Activated naive CD4-positive, alpha-beta T cell treated with Interleukin-2 at 50 U/mL for 16 hours (primary cell): ENCODE measurements at regions not wholly inside any gene's neighbourhood (a gene's known extent, or its start where the extent isn't known, plus 50 kb on each side); places are given as distances from the start of the nearest gene placed in this dataset.
"Not testable (repeated sequence)": the region's sequence is repeated elsewhere in the genome, so short reads cannot be mapped to it uniquely, and the experiment has no call there.

Experiments
- DNase-seq: peaks from one replicate; pipeline ENCODE4 v3.0.0-alpha.2; 2020

DNA sequence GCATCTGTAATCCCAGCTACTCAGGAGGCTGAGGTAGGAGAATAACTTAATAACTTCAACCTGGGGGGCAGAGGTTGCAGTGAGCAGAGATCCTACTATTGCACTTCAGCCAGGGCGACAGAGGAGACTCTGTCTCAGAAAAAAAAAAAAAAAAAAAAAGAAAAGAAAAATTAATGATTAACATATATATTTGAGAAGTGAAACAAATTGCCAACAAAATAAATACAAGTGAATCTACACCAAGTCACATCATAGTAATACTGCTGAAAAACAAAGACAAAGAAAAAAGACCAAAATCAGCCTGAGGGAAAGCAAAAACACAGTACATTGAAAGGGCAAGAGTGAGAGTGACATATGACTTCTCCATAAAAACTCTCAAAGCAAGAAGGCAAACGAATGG is 123.7 kb downstream of the CASP12 start:
- no peak for DNase-seq

DNA sequence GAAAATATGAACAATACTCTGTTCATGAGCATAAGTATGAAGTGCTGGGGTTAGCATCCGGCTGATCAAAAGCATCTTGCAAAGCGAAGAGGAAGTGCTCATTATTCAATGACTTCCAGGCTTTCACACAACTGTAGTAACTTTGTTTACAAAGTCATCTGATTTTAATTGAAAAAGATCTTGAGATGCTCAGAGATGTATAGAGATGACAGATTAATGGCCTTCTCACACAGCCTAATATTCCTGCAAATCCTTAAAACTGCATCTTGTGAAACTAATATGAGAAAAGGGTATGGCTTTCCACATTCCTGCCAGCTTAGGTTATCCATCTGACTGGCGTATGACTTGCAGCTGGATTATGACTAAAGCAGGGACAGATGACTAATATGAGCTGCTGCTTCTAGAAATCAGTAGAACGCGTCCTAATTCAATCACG is 125.4 kb downstream of the CASP12 start:
- DNase-seq = no peak

DNA sequence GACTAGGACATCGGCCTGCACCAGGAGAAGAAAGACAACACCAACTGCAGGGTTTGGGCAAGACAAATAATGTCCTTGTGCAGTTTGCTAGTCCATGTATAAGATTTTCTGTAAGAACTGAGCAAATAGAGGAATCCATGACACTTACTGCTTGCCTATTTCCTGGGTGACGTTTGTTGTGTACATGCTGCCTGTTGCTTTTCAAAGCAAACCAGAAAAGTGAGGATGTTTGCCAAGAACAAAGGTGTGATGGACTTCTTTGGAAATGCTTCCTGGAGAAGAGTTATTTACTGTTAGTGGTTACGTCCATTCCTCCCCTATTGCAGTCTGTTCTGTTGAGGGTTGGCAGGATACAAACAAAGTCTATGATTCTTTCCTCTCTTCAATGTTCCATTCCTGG is 126.5 kb downstream of the CASP12 start:
- DNase-seq = no peak

DNA sequence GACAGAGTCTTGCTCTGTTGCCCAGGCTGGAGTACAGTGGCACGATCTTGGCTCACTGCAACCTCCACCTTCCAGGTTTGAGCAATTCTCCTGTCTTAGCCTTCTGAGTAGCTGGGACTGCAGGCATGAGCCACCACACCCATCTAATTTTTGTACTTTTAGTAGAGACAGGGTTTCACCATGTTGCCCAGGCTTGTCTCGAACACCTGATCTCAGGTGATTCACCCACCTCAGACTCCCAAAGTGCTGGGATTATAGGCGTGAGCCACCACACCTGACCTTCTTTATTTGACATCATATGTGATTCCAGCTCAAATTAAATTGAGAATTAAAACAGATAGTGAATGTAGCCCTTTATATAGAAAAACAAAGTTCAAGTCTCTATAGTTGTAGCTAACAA is 127.2 kb downstream of the CASP12 start:
- DNase-seq = not testable (repeated sequence)

DNA sequence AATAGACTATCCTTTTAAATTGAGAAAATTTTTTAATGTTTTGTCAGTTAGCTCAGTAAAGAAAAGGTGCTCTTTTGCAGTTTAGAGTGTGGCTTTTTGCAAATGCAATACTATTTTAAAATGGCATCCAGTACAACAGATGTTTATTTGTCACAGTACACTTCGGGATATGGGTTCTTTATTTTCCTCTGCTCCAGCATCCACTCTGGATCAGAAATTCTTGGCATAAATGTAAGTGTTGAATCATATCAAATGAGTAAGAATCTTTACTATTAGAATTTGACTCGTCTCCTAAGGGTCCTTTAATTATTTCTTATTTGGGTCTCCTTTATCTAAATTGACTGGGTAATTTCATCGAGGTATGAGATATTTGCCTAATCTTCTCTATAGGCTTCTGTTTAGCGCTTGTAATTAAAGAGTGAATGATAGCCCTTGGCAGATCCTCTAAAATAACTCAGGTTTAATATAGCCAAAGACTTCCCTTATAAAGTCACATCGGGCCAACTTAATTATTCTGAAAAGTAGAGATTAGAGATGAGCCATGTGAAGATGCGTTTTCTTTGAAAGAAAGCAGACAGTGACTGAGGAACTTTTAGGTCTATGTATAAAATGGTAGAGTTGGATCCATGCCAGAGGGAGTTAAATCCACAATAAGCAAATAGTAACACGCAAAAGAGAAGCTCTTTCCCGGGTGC is 132.7 kb downstream of the CASP12 start:
- DNase-seq = no peak

DNA sequence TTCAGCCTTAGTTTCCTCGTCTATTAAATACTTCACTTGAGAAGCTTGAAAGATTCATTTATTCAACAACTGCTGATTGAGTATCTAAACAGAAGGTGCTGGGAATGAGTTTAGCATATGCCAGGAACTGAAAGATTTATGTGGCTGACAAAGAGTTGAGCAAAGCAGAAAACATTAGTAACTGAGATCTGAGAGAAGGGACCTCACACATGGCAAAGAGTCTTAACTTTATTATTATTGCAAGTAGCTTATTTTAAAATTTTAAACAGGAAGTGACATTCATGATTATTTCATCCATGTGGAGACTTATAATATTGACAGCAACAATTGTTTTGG is 133.6 kb downstream of the CASP12 start:
- no peak for DNase-seq

DNA sequence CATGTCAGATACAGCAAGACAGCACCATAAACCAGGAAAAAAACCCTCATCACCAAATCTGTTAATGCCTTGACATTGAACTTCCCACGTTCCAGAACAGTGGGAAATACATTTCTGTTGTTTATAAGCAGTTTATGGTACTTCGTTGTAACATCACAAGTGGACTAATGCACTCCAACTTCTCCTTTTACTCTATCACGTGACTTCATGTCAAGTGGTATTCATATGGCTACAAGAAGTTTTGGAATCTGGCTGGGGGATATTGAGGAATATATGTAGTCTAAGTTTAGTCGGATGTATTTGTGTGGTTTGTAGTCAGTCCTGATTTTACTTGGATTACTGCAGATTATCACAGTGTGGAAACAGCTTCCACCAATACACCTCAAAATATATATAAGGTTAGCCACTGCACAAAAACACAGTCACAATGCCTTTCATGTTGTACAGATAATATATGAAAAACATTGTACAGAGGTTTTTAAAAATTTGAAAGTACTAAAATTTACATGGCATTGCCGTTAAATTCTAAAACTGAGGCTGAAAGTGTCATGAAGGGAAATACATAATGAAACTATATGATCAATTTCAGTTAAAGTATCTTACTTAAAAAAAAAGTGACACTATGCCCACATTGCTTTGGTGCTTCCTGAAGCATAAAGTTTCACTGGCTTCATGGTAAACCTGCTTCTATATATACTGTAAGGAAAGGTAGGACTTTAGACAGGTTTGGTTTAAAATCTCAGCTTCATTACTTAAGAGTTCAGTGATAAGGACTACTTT is 134.1 kb downstream of the CASP12 start:
- no peak for DNase-seq

DNA sequence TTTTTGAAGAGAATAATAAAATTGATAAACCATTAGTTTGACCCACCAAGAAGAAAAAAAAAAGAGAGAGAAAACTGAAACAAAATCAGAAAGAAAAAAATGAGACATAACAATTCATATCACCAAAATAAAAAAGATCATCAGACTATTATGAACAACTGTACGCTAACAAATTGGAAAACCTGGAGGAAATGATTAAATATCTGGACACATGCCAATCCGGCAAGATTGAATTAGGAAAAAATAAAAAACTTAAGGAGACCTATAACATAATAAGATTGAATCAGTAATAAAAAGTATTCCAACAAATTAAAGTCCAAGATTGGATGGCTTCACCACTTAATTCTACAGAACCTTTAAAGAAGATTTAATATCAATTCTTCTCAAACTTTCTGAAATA is 136.7 kb downstream of the CASP12 start:
- DNase-seq = no peak

DNA sequence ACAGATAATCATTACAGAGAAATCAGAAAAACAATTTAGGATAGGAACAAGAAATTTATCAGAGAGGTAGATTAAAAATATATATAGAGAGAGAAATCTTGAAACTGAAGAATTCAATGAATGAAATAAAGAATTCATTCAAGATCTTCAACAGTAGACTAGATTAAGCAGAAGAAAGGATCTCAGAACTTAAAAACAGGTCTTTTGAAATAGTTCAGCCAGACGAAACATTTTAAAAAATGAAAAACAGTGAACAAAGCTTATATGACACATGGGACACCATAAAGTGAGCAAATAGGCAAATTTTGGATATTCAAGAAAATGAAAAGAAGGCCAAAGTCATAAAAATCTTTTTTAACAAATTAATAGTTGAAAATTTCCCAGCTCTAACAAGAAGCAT is 138.8 kb downstream of the CASP12 start:
- DNase-seq = no peak

DNA sequence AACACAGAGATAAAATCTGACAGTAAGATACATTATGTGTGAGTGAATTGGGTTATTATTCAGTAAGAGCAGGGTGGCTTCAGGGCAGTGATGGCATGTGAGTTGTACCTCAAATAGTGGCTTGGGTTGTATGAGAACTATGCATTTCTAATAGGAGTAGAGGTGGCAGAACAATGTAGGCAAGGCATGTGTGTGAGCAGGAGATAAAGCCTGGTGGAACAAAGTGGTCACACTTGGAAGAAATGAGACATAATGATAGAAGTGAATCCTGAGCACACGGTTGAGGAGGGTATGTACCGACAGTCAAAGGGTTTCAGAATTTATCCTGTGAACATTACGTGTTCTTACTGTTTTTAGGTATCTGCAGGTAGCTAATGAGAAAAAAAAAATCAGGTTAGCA is 159.3 kb downstream of the CASP12 start:
- no peak for DNase-seq

DNA sequence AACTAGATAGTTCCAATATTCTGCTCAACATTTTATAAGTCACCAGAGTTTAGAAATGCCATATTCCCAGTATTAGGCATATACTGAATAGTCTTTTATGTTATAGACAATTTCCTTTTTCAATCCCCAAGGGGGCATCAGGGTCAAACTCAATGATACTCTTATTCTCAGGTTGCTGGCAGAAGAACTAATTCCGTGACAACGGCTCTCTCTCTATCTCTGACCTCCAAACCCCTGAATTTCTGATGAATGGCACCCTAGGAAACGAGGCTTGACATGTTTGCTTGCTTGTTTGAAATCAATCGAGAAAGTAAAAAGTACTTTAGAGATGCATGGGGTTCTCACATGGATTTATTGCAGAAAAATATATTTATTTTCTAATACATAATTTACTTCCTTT is 160.1 kb downstream of the CASP12 start:
- no peak for DNase-seq

DNA sequence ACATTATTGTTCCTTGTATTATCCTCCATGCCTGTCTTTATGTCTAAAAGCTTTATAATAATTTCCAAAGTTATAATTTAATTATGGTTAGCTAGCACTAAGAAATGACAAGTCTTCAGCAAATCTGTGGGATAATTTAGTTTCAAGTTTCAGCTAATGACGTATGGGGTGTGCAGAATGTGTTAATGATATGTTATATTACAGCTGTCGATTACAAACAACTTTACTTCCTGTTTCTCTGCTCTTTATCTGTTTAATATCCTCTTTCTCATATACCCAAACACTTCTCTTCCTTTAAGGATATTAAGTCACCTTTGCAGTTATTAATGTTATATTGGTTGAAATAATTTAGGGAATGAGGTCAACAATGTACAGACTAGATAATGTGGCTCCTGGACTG is 161.8 kb downstream of the CASP12 start:
- no peak for DNase-seq

DNA sequence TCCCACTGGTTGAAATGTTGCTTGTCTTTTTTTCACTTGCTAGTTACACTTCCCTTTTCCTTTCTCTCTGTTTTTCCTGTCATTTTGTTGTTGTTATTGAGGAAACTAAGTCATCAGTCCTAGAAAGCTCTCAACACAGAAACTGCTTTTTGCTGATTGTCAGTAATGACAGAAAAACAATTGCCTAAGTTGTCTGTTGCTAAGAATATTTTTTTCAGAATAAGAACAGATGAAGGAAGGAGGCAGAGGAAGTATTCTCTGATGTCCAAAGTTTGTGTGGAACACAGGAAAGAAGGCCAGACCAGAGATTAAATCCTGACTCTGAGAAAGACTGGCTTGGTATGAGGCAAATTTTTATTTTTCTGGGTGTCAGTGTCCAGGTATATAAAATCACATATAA is 163.3 kb downstream of the CASP12 start:
- DNase-seq = no peak

DNA sequence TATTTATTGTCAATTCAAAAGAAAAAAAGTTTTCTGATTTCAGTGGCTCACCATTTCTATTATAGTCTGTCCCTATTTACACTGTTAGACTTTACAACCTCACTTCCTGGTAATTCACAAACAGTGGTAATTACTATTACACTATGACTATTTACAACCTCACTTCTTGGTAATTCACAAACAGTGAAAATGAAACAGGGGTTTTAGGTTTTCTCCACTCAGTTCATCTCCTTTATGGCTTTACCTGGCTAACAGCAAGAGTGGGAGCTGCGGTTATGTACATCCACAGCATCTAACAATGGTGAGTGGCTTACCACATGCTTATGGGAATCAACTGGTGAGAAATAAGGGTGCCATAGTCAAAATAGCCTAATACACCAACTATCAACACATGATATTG is 166.4 kb downstream of the CASP12 start:
- DNase-seq = peak; percentile 11

DNA sequence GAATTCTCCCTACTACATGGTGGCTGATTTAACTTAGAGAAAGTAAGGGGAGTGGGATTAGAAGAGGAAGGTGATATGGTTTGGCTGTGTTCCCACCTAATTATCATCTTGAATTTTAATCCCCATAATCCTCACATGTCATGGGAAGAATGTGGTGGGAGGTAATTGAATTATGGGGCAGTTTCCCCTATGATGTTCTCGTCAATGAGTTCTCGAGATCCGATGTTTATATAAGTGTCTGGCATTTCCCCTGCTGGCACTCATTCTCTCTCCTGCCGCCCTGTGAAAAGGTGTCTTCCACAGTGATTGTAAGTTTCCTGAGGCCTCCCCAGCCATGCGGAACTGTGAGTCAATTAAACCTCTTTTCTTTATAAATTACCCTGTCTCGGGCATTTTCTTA is 169.3 kb downstream of the CASP12 start:
- DNase-seq = no peak

DNA sequence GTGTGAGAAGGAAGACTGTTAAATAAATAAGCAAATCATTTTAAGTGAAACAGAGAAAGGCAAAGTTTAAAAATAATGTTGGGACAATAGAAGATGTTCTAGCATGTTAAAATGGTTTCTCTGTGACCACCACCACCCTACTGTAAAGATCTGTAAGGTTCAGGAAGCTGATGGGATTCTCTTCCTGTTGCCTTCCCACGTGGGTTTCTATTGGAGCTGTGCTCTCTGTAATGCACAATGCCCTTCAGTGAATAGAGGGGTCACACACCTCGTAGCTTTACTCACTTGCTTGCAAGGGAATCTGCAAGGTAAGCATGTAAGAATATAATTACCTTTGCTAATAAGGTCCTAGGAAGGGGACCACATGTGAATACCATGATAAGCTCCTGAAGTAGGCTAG is 170.5 kb downstream of the CASP12 start:
- no peak for DNase-seq

DNA sequence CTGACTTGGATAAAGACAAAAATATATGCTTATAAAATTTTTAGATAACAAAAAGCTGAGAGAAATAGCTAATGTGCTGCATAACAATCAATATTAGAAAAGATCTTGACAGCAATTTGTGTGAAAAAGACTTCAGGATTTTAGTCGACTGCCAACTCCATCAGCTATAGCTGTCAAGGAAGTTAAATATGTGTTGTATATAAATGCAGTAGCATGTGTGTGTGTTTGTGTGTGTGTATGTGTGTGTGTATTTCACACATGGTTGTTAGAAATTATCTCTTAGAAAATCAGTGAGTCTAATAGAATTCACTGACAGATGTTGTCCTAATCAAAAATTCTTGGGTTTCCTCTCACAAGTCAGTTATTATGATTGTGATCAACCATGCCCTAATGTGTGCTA is 171.2 kb downstream of the CASP12 start:
- no peak for DNase-seq

DNA sequence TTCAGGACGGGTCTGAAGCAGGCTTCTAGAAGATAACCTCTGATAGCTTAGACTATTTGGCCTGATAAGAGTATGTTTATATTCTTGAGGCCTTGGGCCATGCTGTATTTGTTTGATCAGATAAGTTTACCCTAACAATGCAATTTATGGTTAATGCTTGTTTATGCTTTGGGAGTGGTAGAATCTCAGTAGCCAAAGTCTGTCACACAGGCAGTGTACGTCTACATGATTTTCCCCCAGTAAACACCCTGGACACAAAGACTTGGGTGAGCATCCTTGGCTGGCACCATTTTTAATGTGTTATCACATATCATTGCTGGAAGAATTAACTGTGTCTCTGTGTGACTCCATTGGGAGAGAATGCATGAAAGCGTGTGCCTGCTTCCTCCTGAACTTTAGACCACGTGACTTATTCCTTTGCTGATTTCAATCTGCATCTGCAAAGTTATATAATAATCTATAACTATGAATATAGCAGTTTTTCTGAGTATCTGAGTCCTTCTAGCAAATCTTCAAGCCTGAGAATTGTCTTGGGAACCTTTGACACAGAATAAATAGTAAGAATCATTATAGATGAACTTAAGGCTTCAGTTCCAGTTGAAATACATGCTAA is 172.4 kb downstream of the CASP12 start:
- DNase-seq = no peak

DNA sequence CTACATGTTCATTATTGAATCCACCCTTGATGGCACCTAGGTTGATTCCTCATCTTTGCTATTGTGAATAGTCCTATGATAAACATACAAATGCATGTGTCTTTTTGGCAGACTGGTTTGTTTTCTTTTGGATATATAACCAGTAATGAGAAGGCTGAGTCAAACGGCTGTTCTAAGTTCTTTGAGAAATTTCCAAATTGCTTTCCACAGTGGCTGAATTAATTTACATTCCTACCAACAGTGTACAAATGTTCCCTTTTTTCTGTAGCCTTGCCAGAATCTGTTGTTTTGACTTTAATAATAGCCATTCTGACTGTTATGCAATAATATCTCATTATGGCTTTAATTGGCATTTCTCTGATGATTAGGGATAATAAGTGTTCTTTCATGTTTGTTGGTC is 184.9 kb downstream of the CASP12 start:
- no peak for DNase-seq

DNA sequence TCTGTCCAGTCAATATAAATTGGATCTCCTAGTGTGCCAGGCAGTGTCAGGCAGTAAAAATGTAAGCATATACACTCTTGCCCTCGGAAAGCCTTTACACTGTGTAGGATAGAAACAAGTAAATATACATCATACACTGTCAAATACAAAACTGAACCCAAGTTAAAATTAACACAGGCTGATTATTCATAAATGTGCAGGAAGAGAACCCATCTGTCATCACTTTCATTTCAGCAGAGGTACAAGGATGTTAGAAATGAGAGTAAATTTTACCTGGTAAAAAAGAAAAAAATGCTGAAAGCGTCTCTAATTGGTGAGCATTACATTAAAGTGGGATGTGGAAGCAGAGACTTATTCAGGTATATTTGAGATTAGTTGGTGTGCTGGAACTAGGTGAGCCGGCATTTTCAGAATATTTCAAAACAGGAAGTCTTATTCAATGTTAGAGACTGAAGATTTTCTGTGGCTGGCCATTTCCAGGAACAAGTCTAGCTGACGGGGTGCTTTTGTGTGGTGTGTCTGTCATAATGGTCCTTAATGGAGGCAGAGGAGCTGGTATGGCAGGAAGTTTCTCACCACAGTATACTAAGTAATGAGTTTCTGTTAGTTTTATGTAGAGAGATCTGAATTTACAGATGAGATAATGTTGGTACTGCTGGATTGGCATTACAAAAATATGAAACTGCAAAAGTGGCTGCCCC is 192.6 kb downstream of the CASP12 start:
- DNase-seq = peak; percentile 74

DNA sequence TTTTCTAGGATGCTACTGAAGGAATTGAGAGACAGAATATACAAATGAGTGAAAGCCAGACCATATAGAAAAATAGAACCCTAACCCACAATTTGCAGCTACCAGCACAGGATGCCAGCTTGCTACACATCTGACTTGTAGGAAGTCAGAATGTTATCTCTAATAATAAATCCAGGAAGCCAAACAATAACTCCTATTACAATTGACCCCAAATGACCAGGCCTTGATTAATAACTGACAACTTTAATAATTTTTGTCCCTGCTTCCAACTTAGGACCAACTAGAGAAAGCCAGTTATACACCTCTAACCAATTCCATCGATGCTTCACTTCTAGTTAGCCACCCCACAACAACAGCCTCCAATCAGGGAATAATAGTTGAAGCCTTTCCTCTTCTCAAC is 193.4 kb downstream of the CASP12 start:
- DNase-seq = no peak

DNA sequence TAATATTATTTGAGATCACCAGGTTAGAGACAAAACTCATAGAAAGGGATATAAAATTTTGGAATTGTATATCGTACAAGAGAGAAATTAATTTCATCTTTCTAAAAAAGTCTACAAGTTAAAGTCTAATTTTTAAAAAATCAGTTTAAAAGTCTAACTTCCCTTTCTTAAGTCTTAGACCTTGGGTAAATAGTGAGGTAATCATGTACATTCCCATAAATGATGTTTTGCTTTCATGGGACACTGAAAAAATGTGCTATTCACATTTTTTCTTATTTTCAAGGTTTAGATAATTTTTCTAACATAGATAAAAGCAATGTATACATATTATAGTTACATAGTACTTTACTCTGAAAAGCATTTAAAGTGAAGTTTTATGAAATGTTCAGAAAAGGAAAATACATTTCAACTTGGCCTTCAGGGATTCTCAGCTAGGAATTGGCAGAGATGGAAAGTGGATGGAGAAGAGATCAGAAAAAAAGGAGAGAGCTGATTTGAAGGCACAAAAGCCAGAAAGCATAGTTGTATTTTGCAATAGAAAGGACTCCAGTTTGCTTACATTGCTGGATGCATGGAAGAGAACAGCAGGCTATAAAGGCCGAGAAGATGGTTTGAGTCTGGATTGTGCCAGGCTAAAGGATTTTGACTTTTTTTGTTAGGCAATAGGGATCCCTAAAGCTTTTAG is 194.0 kb downstream of the CASP12 start:
- no peak for DNase-seq

DNA sequence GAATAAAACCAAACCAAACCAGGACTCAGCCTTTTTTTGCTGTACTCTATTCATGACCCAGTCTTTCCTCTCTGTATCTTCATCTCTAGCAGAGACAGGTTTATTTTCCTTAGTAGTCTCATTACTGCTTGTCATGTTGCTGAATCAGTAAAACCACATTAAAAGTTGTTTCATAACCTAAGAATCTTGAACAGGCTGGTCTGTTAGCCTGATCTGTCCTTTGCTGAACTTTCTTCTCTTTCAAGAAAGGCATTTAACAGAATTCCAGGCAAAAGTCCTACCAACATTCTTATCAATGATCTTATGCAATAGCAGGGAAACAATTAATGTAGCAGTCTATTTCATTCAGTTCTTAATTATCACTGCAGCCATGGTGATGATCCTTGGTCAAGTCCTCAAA is 197.7 kb downstream of the CASP12 start:
- DNase-seq = no peak
